HCT116 (cell line): ENCODE measurements at regions not wholly inside any gene's neighbourhood (a gene's known extent, or its start where the extent isn't known, plus 50 kb on each side); places are given as distances from the start of the nearest gene placed in this dataset.

Experiments used
- ATF3 ChIP-seq: IDR thresholded peaks from 2 replicates; pipeline ENCODE4 v1.6.1; 2012
- CBX3 ChIP-seq: IDR thresholded peaks from 2 replicates; pipeline ENCODE4 v1.6.1; 2012; ENCODE audit warnings: low read depth
- CTCF ChIP-seq, 3 experiments: fragments of 200-600 bp in 1 of 3; sonication (generic) in 1 of 3; IDR thresholded peaks in 2 of 3; conservative IDR thresholded peaks in 1 of 3; 2 replicates each; pipeline ENCODE4 v1.5.1; 2012 to 2017; ENCODE audit warnings: low read depth in 2 of 3, low read length in 2 of 3, antibody characterized with exemption in 1 of 3, borderline replicate concordance in 1 of 3, control low read depth in 1 of 3, mild to moderate bottlenecking in 1 of 3, mixed read lengths in 1 of 3, mixed run types in 1 of 3, moderate library complexity in 1 of 3; ENCODE audit not compliant: insufficient read depth in 1 of 3
- EZH2 ChIP-seq: fragments of 200-600 bp; sonication (generic); IDR thresholded peaks from 2 replicates; pipeline ENCODE4 v1.6.1; 2017; ENCODE audit warnings: antibody characterized with exemption, mixed run types
- EZH2phosphoT487 ChIP-seq: fragments of 200-600 bp; IDR thresholded peaks from 2 replicates; pipeline ENCODE4 v1.6.1; 2018; ENCODE audit warnings: antibody characterized with exemption, borderline replicate concordance
- JUND ChIP-seq: IDR thresholded peaks from 2 replicates; pipeline ENCODE4 v1.6.1; 2012
- POLR2A ChIP-seq: IDR thresholded peaks from 2 replicates; pipeline ENCODE4 v1.7.0; 2011; ENCODE audit warnings: borderline replicate concordance; ENCODE audit not compliant: insufficient read depth, insufficient read length; ENCODE audit errors: extremely low read depth
- REST ChIP-seq: IDR thresholded peaks from 2 replicates; pipeline ENCODE4 v1.6.1; 2012; ENCODE audit warnings: low read depth
- ZBTB33 ChIP-seq: IDR thresholded peaks from 2 replicates; pipeline ENCODE4 v1.6.1; 2011; ENCODE audit warnings: mild to moderate bottlenecking, low read length, moderate library complexity; ENCODE audit not compliant: insufficient replicate concordance; ENCODE audit errors: extremely low read depth

- TF ChIP-seq ATF3 (no peak), REST (no peak), POLR2A (no peak), CTCF (IDR thresholded peaks at IDR 0.05 in 2 of 3, conservative IDR thresholded peaks at IDR 0.05 in 1 of 3; ENCODE audit: borderline replicate concordance in 1 of 3, insufficient read depth in 1 of 3, low read depth in 2 of 3, low read length in 2 of 3) (no peak), EZH2 (no peak), ZBTB33 (no peak), JUND (no peak), CBX3 (no peak), EZH2phosphoT487 (no peak)
Observed at GRCh38 chr13:67619995-67620380, 389.9 kb upstream of the PCDH9 start.
